HuH-7.5 (cell line): ENCODE measurements at regions not wholly inside any gene's neighbourhood (a gene's known extent, or its start where the extent isn't known, plus 50 kb on each side); places are given as distances from the start of the nearest gene placed in this dataset.

Experiments
- DNase-seq: peaks from one replicate; pipeline ENCODE4 v3.0.0; 2011; ENCODE audit warnings: low spot score

GRCh38 chr6:53413326-53413725, 64.6 kb upstream of the ELOVL5 start:
- DNase-seq, result no peak

DNA sequence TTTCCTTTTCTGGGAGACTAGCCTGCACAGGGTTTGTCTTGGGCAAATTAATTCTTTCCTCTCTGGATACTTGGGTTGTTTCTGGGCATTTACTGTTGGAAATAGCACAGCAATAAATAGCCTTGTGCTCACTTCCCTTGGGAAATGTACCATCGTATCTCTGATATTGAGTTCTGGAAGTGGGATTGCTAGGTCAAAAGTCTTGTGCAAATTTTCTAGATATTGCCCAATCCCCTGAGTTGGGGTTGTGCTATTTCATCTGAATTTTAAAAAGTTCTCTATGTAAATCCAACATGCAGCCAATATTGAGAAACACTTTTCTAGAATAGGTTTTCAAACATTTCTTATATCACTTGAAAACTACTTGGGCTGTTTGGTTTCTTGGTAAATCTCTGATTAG, 64.0 kb upstream of the ELOVL5 start:
- DNase-seq, result no peak

DNA sequence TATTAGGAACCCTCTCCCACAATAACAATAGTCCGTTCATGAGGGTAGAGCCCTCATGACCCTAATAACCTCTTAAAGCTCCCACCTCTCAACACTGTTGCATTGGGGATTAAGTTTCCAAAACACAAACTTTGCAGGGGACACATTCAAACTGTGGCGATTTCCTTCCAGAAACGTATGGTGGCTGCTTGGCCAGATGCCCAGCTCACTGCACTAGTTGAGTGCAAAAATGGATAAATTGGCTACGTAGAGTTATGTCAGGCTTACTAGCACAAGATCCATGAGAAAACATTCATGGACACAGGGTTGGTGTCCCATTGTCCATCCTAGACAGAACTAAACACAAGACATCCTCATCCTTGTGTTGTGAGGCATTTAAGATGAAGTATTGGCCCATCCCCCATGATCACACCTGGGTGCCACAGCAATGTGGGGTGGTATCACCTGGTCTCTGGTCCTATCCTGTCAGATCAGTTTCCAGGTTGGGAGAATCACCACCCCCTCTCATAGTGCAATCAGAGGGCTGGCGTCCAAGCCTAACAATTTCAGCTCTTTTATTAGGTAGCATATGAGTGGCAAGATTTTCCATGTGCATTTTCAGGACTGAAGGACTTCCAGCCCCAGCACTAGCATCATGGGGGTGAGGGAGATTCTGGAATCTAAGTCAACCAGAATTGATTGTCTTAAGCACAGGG, 63.4 kb upstream of the ELOVL5 start:
- DNase-seq, result no peak

GRCh38 chr6:53411451-53411850, 62.7 kb upstream of the ELOVL5 start:
- no peak for DNase-seq

- peak; percentile 31 for DNase-seq
Measured at GRCh38 chr6:53410508-53411258, 61.9 kb upstream of the ELOVL5 start.

DNA sequence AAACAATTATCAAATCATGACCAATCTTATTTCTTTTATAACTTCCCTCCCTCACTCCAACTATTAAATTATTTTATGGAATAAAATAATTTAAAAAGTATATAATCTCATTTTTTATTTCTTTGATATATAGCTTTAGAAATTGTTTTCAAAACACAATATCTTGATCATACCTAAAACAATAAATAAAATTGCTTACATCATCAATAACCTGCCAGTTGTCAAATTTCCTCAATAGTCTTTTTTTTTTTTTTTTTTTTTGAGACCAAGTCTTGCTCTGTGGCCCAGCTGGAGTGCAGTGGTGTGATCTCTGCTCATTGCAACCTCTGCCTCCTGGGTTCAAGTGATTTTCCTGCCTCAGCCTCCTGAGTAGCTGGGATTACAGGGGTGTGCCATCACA, 60.1 kb upstream of the ELOVL5 start:
- DNase-seq, result no peak

- no peak for DNase-seq
Measured at GRCh38 chr6:53399027-53399344, 50.2 kb upstream of the ELOVL5 start.

DNA sequence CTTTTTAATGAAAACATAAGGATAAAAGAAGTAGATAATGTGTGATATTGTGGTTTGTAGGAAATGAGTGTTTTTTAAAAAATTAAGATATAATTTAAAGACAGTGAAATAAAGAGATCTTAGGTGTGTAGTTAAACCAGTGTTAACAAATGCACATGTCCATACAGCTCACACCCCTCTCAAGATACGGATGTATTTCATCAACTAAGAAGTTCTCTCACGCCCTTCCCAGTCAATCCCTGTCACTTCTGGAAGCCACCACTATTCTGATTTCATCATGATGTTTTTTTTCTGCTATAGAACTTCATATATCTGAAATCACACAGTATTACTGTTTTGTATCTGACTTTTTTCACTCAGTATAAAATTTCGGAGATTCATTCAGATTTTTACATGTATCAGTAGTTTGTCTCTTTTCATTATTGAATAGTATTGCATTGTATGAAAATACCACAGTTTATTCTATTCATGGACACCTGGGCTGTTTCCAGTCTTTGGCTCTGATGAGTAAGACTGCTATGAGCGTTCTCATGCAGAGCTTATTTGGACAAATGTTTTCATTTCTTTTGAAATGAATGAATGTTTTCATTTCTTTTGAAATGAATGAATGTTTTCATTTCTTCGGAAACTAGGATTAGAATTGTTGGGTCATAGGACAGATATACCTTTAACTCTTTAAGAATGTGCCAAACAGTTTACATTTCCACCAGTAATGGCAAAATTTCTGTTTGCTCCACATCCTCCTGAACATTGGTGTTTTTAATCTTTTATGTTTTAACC, 49.7 kb upstream of the ELOVL5 start:
- DNase-seq, result no peak
